ENCODE measurements at regions not wholly inside any gene's neighbourhood (a gene's known extent, or its start where the extent isn't known, plus 50 kb on each side); places are given as distances from the start of the nearest gene placed in this dataset.

DNA sequence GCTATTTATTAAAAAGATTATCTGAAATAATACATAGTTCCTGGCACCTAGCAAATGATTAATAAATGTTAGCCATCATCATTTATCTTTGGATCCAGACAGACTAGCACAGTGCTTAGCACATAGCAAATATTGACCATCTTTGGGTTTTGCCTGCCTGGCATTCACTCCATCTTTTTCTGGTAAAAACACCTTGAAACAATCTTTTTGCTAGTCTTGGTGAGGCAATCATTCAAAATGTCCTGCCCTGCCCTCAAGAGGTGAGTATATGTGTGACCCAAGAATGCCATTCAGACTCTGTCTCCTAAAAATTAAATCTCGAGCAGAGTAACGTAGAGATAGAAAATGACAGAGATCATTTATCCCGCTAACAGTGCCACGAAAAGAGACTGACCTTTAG is 78.3 kb upstream of the ZNF280D start:
- ATAC-seq (no peak), DNase-seq (no peak)
- TF ChIP-seq, protein P1, sequence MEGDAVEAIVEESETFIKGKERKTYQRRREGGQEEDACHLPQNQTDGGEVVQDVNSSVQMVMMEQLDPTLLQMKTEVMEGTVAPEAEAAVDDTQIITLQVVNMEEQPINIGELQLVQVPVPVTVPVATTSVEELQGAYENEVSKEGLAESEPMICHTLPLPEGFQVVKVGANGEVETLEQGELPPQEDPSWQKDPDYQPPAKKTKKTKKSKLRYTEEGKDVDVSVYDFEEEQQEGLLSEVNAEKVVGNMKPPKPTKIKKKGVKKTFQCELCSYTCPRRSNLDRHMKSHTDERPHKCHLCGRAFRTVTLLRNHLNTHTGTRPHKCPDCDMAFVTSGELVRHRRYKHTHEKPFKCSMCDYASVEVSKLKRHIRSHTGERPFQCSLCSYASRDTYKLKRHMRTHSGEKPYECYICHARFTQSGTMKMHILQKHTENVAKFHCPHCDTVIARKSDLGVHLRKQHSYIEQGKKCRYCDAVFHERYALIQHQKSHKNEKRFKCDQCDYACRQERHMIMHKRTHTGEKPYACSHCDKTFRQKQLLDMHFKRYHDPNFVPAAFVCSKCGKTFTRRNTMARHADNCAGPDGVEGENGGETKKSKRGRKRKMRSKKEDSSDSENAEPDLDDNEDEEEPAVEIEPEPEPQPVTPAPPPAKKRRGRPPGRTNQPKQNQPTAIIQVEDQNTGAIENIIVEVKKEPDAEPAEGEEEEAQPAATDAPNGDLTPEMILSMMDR (IDR thresholded peaks at IDR 0.05): no peak
- Histone ChIP-seq H3K9me3 (peaks cover 10% of the 10 kb centered on the region), H3K4me1 (ENCODE audit: low read depth) (peaks cover 7% of the 10 kb centered on the region), H3K36me3 (ENCODE audit: low read depth) (peaks cover 3% of the 10 kb centered on the region), H3K4me3 (no peak overlapping the region)
- intact Hi-C loops (cut with DNase I, micrococcal nuclease): no loop called here

DNA sequence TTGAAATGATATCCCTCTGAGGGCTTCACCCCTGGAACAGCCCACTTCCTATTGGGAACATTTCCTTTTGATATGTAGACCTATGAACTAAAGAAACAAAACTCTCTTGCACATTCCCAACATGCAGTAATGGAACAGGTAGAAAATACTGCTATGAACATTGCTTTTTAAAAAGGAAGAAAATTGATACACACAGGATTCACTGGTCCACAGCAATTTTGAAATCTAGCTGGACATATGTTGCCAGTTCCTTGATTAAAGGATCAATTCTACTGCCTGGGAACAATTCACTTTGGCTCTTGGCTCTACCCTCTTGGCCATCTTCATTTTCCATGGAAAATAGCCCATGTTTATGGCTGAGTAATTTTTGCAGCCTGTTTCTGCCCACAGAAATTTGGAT is 74.9 kb upstream of the ZNF280D start:
- TF ChIP-seq, protein P1 (IDR thresholded peaks at IDR 0.05): no peak
- peaks cover 10% of the 10 kb centered on the region for H3K9me3 ChIP-seq

DNA sequence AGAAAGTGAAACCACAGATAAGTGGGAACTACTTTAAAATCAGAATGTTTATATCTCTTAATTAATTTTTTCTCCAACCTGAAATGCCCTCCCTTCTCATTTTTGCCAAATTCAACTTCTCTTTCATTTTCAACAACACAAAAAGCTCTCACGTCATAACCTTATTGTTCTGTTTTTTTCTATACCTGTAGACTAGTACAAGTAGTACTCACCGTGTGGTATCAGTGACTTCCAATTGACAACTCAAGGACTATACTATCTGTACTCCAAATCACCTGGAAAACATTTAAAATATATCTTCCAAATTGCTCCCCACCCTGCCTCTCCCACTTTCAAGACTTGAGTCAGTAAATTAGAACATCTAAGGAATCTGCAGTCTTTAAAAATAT is 72.8 kb upstream of the ZNF280D start:
- no peak overlapping the region for H3K4me3 ChIP-seq
- intact Hi-C loops (cut with DNase I, micrococcal nuclease): no loop called here
- ATAC-seq (no peak), DNase-seq (no peak)
- H3K9me3 ChIP-seq: peaks cover 10% of the 10 kb centered on the region
- H3K36me3 ChIP-seq (ENCODE audit: low read depth): no peaks in the 10 kb centered on the region
- TF ChIP-seq, protein P1 (IDR thresholded peaks at IDR 0.05): no peak
- no peaks in the 10 kb centered on the region for H3K4me1 ChIP-seq (ENCODE audit: low read depth)

More for the DNA sequence above, 74.9 kb upstream of the ZNF280D start:
- ATAC-seq (no peak), DNase-seq (no peak)
- intact Hi-C loops (cut with DNase I, micrococcal nuclease): no loop called here
- Histone ChIP-seq H3K36me3 (ENCODE audit: low read depth) (no peaks in the 10 kb centered on the region), H3K4me3 (no peak overlapping the region), H3K4me1 (ENCODE audit: low read depth) (no peaks in the 10 kb centered on the region)

DNA sequence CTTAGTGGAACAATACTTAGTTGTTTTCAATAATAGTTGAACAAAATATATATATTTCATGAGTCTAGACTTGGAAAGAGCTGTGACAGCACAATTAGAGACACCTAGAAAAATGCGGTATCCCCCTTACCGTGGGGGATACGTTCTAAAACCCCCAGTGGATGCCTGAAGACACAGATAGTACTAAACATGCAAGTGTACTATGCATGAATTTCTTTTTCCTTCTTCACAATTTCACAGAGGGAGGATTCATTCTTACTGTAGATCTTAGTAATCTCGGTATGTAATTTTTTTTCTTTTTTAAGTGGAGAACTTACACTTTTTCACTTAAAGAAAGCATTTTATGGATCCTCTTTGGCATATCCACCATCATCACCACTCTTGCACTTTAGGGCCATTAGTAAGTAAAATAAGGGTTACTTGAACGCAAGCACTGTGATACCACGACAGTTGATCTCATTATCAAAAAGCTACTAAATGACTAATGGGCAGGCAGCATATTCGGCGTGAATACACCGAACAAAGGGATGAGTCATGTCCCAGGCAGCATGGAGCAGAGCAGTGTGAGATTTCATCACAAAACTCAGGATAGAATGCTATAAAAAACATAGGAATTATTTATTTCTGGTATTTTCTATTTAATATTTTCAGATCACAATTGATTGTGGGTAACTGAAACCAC is 72.3 kb upstream of the ZNF280D start:
- Histone ChIP-seq H3K4me1 (ENCODE audit: low read depth) (no peaks in the 10 kb centered on the region), H3K4me3 (no peak overlapping the region), H3K36me3 (ENCODE audit: low read depth) (no peaks in the 10 kb centered on the region), H3K9me3 (peaks cover 10% of the 10 kb centered on the region)
- DNase-seq (no peak), ATAC-seq (peak; percentile 31)
- TF ChIP-seq, protein P1 (IDR thresholded peaks at IDR 0.05): no peak
- intact Hi-C loops (cut with DNase I, micrococcal nuclease): no loop called here

DNA sequence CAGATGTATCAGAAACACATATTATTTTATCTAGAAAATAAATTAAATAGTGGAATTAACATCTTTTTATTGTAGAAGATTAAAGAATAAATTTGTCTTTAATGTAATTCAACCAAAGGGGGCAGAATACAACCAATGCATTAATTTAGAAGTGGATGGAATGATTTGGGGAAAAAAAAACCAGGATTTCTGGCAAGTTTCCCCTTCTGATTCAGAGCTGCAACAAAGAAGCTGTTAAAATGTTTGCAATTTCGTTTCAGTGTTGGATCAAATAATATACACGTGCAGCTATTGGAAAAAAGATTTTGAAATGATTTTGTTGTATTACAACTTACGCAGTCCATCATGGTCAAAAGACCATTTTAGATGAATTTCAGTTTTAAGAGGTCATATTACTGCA is 71.6 kb upstream of the ZNF280D start:
- intact Hi-C loops (cut with DNase I, micrococcal nuclease): no loop called here
- Histone ChIP-seq H3K9me3 (peaks cover 10% of the 10 kb centered on the region), H3K36me3 (ENCODE audit: low read depth) (no peaks in the 10 kb centered on the region), H3K4me1 (ENCODE audit: low read depth) (no peaks in the 10 kb centered on the region), H3K4me3 (no peak overlapping the region)
- DNase-seq (no peak), ATAC-seq (no peak)
- TF ChIP-seq, protein P1 (IDR thresholded peaks at IDR 0.05): no peak

DNA sequence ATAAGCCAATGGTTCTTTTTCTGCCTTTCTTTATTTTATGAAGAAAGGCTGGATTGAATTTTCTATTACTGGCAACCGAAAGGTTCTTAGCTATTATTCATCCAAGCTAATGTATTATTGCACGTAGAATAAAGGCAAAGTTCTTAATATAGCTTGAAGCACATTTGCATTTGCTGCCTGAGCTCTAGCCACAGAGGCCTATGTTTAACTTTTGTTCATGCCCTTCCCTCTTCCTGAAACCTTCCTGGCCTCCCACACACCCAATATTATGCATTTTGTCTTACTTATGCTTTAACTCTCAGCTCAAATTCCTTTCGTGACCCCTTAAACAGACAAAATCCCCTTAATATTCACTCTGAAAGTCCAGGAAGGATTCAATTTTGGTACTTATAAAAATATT is 71.0 kb upstream of the ZNF280D start:
- no peak for DNase-seq
- Histone ChIP-seq H3K36me3 (ENCODE audit: low read depth) (no peaks in the 10 kb centered on the region), H3K9me3 (peaks cover 10% of the 10 kb centered on the region), H3K4me3 (no peak overlapping the region), H3K4me1 (ENCODE audit: low read depth) (no peaks in the 10 kb centered on the region)
- intact Hi-C loops (cut with DNase I, micrococcal nuclease): no loop called here
- TF ChIP-seq, protein P1 (IDR thresholded peaks at IDR 0.05): no peak
- no peak for ATAC-seq

Data from mucosa of descending colon (tissue), 3 donors.